K562 (cell line): ENCODE measurements at regions not wholly inside any gene's neighbourhood (a gene's known extent, or its start where the extent isn't known, plus 50 kb on each side); places are given as distances from the start of the nearest gene placed in this dataset.
A peak's percentile ranks its signal among the peaks of the same experiment; 100 is the strongest.

Source experiments
- ATAC-seq: fragments of 200-7000 bp; cut with Tn5 transposase; 3 replicates; pipeline ENCODE4 v1.9.1; 2020; ENCODE audit warnings: moderate library complexity
- BruUV-seq: library from RNA; stranded (reverse); fragments of 400-500 nt; replicated peaks from 2 replicates; lab custom pipeline; 2021; lab: Mats Ljungman, UMichigan
- CTCF ChIA-PET: fragments of 300-600 bp; formaldehyde crosslinking; extraction: SDS; loops from one replicate; lab custom pipeline; 2021; ENCODE audit warnings: low intra/inter-chr PET ratio; lab: Yijun Ruan, JAX
- POLR2A ChIA-PET: fragments of 300-600, 350-650 bp; sonication (Branson Sonifier 250); formaldehyde crosslinking; extraction: SDS; loops from one replicate; lab custom pipeline; 2021; ENCODE audit warnings: antibody characterized with exemption, inconsistent platforms; lab: Yijun Ruan, JAX
- DNase-seq, 4 experiments: peaks; one replicate each; pipeline versions ENCODE4 v3.0.0 to v3.0.0-alpha.2; 2011 to 2018; ENCODE audit warnings: low spot score in 3 of 4, mixed read lengths in 3 of 4; ENCODE audit errors: extremely low read depth in 1 of 4
- FAIRE-seq: peaks from 2 replicates; lab custom pipeline; 2011; peaks lifted over from hg19 to GRCh38; lab: Jason Lieb, UNC
- H2AFZ ChIP-seq: 2 replicates; pipeline ENCODE4 v1.6.0; 2011; ENCODE audit warnings: low read depth, low read length, control low read depth, inconsistent platforms
- H3K27ac ChIP-seq: fragments of 200-600 bp; 3 replicates; pipeline ENCODE4 v1.8.0; 2011; ENCODE audit warnings: low read depth, mild to moderate bottlenecking, control low read depth, inconsistent platforms, low read length, moderate library complexity, mixed read lengths; ENCODE audit errors: extremely low read depth
- H3K27me3 ChIP-seq, 2 experiments: fragments of 300-600 bp in 1 of 2; 2 replicates in 1 of 2; 3 replicates in 1 of 2; pipeline versions ENCODE4 v1.6.0 to v1.8.0; 2011; ENCODE audit warnings: inconsistent platforms in 2 of 2, low read length in 2 of 2, mild to moderate bottlenecking in 1 of 2, mixed read lengths in 1 of 2, moderate library complexity in 1 of 2; ENCODE audit not compliant: control insufficient read depth in 2 of 2, insufficient read depth in 2 of 2
- H3K36me3 ChIP-seq: fragments of 300-600 bp; 3 replicates; pipeline ENCODE4 v1.8.0; 2011; ENCODE audit warnings: mild to moderate bottlenecking, low read length, inconsistent platforms; ENCODE audit not compliant: control insufficient read depth, insufficient read depth
- H3K4me1 ChIP-seq, 2 experiments: fragments of 200-600 bp in 1 of 2; replicated peaks in 1 of 2; 2 replicates in 1 of 2; 3 replicates in 1 of 2; pipeline versions ENCODE4 v1.5.1 to v1.8.0; 2011; ENCODE audit warnings: inconsistent platforms in 2 of 2, low read length in 2 of 2, mild to moderate bottlenecking in 1 of 2, mixed read lengths in 1 of 2, moderate library complexity in 1 of 2; ENCODE audit not compliant: control insufficient read depth in 2 of 2, insufficient read depth in 2 of 2
- H3K4me2 ChIP-seq: 2 replicates; pipeline ENCODE4 v1.6.1; 2011; ENCODE audit warnings: low read length, control low read depth, inconsistent platforms, mixed read lengths; ENCODE audit not compliant: insufficient read depth
- H3K4me3 ChIP-seq: fragments of 200-600 bp; sonication (generic), shearing (Covaris generic); 2 replicates; pipeline ENCODE4 v1.5.1; 2016; ENCODE audit warnings: control low read depth, inconsistent platforms
- H3K79me2 ChIP-seq: fragments of 200-600 bp; 3 replicates; pipeline ENCODE4 v1.8.0; 2011; ENCODE audit warnings: low read length, inconsistent platforms; ENCODE audit not compliant: control insufficient read depth, insufficient read depth
- H3K9ac ChIP-seq, 2 experiments: 2 replicates each; pipeline versions ENCODE4 v1.6.0 to v1.6.1; 2011; ENCODE audit warnings: low read depth in 2 of 2, low read length in 2 of 2, control low read depth in 1 of 2, inconsistent platforms in 1 of 2, mild to moderate bottlenecking in 1 of 2, mixed read lengths in 1 of 2; ENCODE audit not compliant: insufficient read depth in 1 of 2
- H3K9me1 ChIP-seq: one replicate; pipeline ENCODE4 v1.6.0; 2011; ENCODE audit warnings: inconsistent platforms, mild to moderate bottlenecking, low read length, moderate library complexity; ENCODE audit not compliant: control insufficient read depth, insufficient read depth
- H3K9me3 ChIP-seq: replicated peaks from 2 replicates; pipeline ENCODE4 v1.5.1; 2011; ENCODE audit warnings: low read depth, low read length, inconsistent platforms; ENCODE audit not compliant: control insufficient read depth, insufficient read depth
- H4K20me1 ChIP-seq: replicated peaks from 2 replicates; pipeline ENCODE4 v1.6.1; 2011; ENCODE audit warnings: low read length, inconsistent platforms, mixed read lengths; ENCODE audit not compliant: control insufficient read depth, insufficient read depth
- ATF1 ChIP-seq, 2 experiments: fragments of 450-650 bp in 1 of 2; IDR thresholded peaks; 2 replicates each; pipeline ENCODE4 v1.6.1; 2016; ENCODE audit warnings: missing compliant biosample characterization in 1 of 2, missing genetic modification characterization in 1 of 2
- CXXC5 ChIP-seq: fragments of 250-450 bp; sonication (Bioruptor Pico); IDR thresholded peaks from 2 replicates; pipeline ENCODE4 v1.8.0; 2022; ENCODE audit warnings: inconsistent platforms, mild to moderate bottlenecking, moderate library complexity
- TEAD1 ChIP-seq, 2 experiments: fragments of 450-650 bp in 1 of 2; sonication (generic) in 1 of 2; formaldehyde crosslinking; IDR thresholded peaks; 2 replicates each; pipeline versions ENCODE4 v1.4.0 to v1.8.0; 2020 to 2022; ENCODE audit warnings: mild to moderate bottlenecking in 2 of 2, missing genetic modification reagents in 1 of 2
- ZNF780A ChIP-seq: fragments of 250-450 bp; sonication (Bioruptor Pico); IDR thresholded peaks from 2 replicates; pipeline ENCODE4 v1.5.0; 2021; ENCODE audit warnings: mild to moderate bottlenecking
- WGBS: fragments of 100-300 bp; shearing (Covaris generic); methylation state at CpG from one replicate; pipeline ENCODE4 v1.1.6; 2016; ENCODE audit warnings: low coverage, mixed read lengths; ENCODE audit not compliant: insufficient coverage; ENCODE audit errors: missing lambda C conversion rate; 5-methylcytosine and 5-hydroxymethylcytosine counted together
- in situ Hi-C: fragments of 300-500 bp; cut with MboI; formaldehyde crosslinking; loops from 4 replicates; pipeline ENCODE4 v1.15.0; 2018; ENCODE audit warnings: inconsistent platforms, mixed read lengths
- intact Hi-C: fragments of 100-400 bp; cut with micrococcal nuclease; formaldehyde crosslinking; loops from 2 replicates; pipeline ENCODE4 v1.14.2; 2022
- TF ChIP-seq, protein P1 (sequence below), 2 experiments: IDR thresholded peaks; 2 replicates each; pipeline ENCODE4 v1.6.1; 2011; ENCODE audit warnings: borderline replicate concordance in 1 of 2, control low read depth in 1 of 2, low read depth in 1 of 2, low read length in 1 of 2, mild to moderate bottlenecking in 1 of 2, mixed read lengths in 1 of 2, moderate library complexity in 1 of 2; ENCODE audit not compliant: insufficient read depth in 1 of 2, insufficient read length in 1 of 2, poor library complexity in 1 of 2, severe bottlenecking in 1 of 2; ENCODE audit errors: extremely low read depth in 1 of 2
- TF ChIP-seq, protein P2 (sequence below): sonication (generic); formaldehyde crosslinking; IDR thresholded peaks from 2 replicates; pipeline ENCODE4 v1.4.0; 2020; ENCODE audit warnings: mild to moderate bottlenecking, missing genetic modification reagents

DNA sequence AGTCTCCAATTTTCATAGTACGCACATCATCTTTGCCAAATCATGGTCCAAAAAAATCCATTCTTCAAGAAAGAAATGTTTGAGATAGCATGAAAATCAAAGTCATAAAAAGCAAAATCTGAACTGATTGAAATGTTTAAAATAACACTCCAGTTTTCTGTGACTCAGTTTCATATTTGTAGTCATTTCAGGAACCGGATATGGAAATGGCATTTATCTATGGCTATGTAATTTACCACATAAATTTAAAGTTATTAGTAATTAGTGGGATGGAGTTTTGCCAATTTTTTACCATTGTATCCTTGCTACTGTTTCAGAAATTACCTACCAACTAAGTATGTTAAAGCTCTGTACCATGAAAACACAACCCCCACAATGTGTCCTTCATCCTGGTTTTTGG is 456.6 kb upstream of the ACVR2A start:
- no peak for ATAC-seq
- intact Hi-C loops = no loop called here
- POLR2A ChIA-PET = no interaction called here
- Histone ChIP-seq H3K79me2 (no peaks in the 10 kb centered on the region), H3K9me1 (no peaks in the 10 kb centered on the region), H3K36me3 (no peaks in the 10 kb centered on the region), H2AFZ (no peak overlapping the region), H3K9me3 (no peaks in the 10 kb centered on the region), H3K27me3 (no peaks in the 10 kb centered on the region), H3K4me1 (no peaks in the 10 kb centered on the region), H3K27ac (no peak overlapping the region), H4K20me1 (no peaks in the 10 kb centered on the region), H3K4me3 (no peak overlapping the region), H3K4me2 (no peak overlapping the region), H3K9ac (no peak overlapping the region)
- CTCF ChIA-PET = no interaction called here
- FAIRE-seq = no peak
- 8% methylated on average over 2 of the region's 2 CpGs for WGBS
- no peak for DNase-seq
- no TSS peak for BruUV-seq
- TF ChIP-seq TEAD1 (CRISPR knock-in tag; IDR thresholded peaks at IDR 0.05) (no peak), CXXC5 (CRISPR knock-in tag) (no peak), ZNF780A (CRISPR knock-in tag) (no peak)
- TF ChIP-seq, protein P1, sequence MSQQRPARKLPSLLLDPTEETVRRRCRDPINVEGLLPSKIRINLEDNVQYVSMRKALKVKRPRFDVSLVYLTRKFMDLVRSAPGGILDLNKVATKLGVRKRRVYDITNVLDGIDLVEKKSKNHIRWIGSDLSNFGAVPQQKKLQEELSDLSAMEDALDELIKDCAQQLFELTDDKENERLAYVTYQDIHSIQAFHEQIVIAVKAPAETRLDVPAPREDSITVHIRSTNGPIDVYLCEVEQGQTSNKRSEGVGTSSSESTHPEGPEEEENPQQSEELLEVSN (IDR thresholded peaks at IDR 0.05; ENCODE audit: borderline replicate concordance in 1 of 2, extremely low read depth in 1 of 2, insufficient read depth in 1 of 2, insufficient read length in 1 of 2, low read depth in 1 of 2, low read length in 1 of 2, poor library complexity in 1 of 2, severe bottlenecking in 1 of 2) = no peak
- in situ Hi-C loops = no loop called here

DNA sequence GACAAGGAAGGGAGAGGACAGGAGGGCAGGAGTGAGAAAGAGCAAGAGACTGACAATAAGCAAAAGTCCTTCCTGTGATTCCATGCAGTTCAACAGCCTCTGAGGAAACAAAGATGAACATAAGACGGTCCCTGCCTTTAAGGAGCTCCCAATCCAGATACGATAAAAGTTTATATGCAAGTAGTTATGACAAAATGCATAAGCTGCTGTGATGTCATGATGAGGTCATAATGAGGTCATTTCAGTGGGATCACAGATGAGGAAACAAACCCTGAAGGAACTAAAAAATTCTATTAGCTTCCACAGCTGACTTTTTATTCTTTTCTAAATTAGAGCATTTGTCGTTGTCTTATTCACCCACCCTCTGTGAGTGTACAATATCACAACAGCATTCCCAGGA is 458.5 kb upstream of the ACVR2A start:
- BruUV-seq = no TSS peak
- POLR2A ChIA-PET = interaction anchor here (0.6 kb wide), 1 partner anchor 172 kb away, joined by 3 read pairs; no protein-coding TSS in a partner anchor

More for the DNA sequence above, 458.5 kb upstream of the ACVR2A start:
- DNase-seq = no peak
- H3K4me1 ChIP-seq = no peaks in the 10 kb centered on the region
- H3K27me3 ChIP-seq = no peaks in the 10 kb centered on the region
- H2AFZ ChIP-seq = no peak overlapping the region
- intact Hi-C loops = no loop called here
- H4K20me1 ChIP-seq = no peaks in the 10 kb centered on the region
- CTCF ChIA-PET = no interaction called here
- H3K9ac ChIP-seq = no peak overlapping the region
- no peaks in the 10 kb centered on the region for H3K36me3 ChIP-seq
- no peak overlapping the region for H3K4me3 ChIP-seq
- H3K27ac ChIP-seq = no peak overlapping the region
- TF ChIP-seq, protein P2, sequence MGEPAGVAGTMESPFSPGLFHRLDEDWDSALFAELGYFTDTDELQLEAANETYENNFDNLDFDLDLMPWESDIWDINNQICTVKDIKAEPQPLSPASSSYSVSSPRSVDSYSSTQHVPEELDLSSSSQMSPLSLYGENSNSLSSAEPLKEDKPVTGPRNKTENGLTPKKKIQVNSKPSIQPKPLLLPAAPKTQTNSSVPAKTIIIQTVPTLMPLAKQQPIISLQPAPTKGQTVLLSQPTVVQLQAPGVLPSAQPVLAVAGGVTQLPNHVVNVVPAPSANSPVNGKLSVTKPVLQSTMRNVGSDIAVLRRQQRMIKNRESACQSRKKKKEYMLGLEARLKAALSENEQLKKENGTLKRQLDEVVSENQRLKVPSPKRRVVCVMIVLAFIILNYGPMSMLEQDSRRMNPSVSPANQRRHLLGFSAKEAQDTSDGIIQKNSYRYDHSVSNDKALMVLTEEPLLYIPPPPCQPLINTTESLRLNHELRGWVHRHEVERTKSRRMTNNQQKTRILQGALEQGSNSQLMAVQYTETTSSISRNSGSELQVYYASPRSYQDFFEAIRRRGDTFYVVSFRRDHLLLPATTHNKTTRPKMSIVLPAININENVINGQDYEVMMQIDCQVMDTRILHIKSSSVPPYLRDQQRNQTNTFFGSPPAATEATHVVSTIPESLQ (CRISPR knock-in tag) = no peak
- TF ChIP-seq ATF1 (CRISPR knock-in tag; IDR thresholded peaks at IDR 0.05) (no peak), ATF1 (tag; IDR thresholded peaks at IDR 0.05) (peak; percentile 44; the same call in 1 of the 2 replicates)
- no peak overlapping the region for H3K4me2 ChIP-seq
- in situ Hi-C loops = no loop called here
- FAIRE-seq = no peak
- no peak for ATAC-seq
- WGBS = 0% methylated on average over 3 of the region's 3 CpGs
- no peaks in the 10 kb centered on the region for H3K9me1 ChIP-seq
- no peaks in the 10 kb centered on the region for H3K9me3 ChIP-seq
- no peaks in the 10 kb centered on the region for H3K79me2 ChIP-seq
